Liver (tissue), 8 donors: ENCODE measurements at regions not wholly inside any gene's neighbourhood (a gene's known extent, or its start where the extent isn't known, plus 50 kb on each side); places are given as distances from the start of the nearest gene placed in this dataset.

Experiments used
- DNase-seq: peaks from one replicate; pipeline ENCODE4 v3.0.0-alpha.2; 2017; ENCODE audit warnings: low spot score
- H3K27ac ChIP-seq, 2 donors: one replicate each; pipeline ENCODE4 v1.7.0; 2013; ENCODE audit warnings: inconsistent platforms in 2 of 2, low read length in 2 of 2, control low read depth in 1 of 2, low read depth in 1 of 2, mild to moderate bottlenecking in 1 of 2
- H3K27me3 ChIP-seq, 4 donors: one replicate each; pipeline versions ENCODE4 v1.6.1 to v1.7.0; 2013; ENCODE audit warnings: low read length in 3 of 4, inconsistent platforms in 1 of 4, mild to moderate bottlenecking in 1 of 4, moderate library complexity in 1 of 4; ENCODE audit not compliant: control insufficient read depth in 4 of 4, insufficient read depth in 4 of 4
- H3K36me3 ChIP-seq, 4 donors: one replicate each; pipeline versions ENCODE4 v1.6.1 to v1.7.0; 2013; ENCODE audit warnings: low read length in 3 of 4, mild to moderate bottlenecking in 3 of 4, low read depth in 1 of 4, moderate library complexity in 1 of 4; ENCODE audit not compliant: control insufficient read depth in 4 of 4, insufficient read depth in 3 of 4
- H3K4me1 ChIP-seq, 4 donors: one replicate each; pipeline versions ENCODE4 v1.6.1 to v1.7.0; 2013; ENCODE audit warnings: low read length in 3 of 4, mild to moderate bottlenecking in 3 of 4, moderate library complexity in 1 of 4; ENCODE audit not compliant: control insufficient read depth in 4 of 4, insufficient read depth in 4 of 4
- H3K4me3 ChIP-seq, 3 donors: one replicate each; pipeline versions ENCODE4 v1.6.1 to v1.7.0; 2013; ENCODE audit warnings: low read length in 3 of 3, control low read depth in 1 of 3, low read depth in 1 of 3, mild to moderate bottlenecking in 1 of 3
- H3K9ac ChIP-seq, 2 donors: one replicate each; pipeline ENCODE4 v1.7.0; 2013; ENCODE audit warnings: low read length in 2 of 2, mild to moderate bottlenecking in 2 of 2, moderate library complexity in 2 of 2, control low read depth in 1 of 2, low read depth in 1 of 2
- H3K9me3 ChIP-seq, 4 donors: one replicate each; pipeline versions ENCODE4 v1.6.1 to v1.7.0; 2013; ENCODE audit warnings: low read length in 3 of 4; ENCODE audit not compliant: control insufficient read depth in 4 of 4
- ATF3 ChIP-seq: IDR thresholded peaks from 2 replicates; pipeline ENCODE4 v1.6.1; 2016; ENCODE audit warnings: antibody characterized with exemption
- CTCF ChIP-seq: fragments of 150-350 bp; IDR thresholded peaks from 2 replicates; pipeline ENCODE4 v1.5.1; 2017; ENCODE audit warnings: improper control_type of control experiment, low read depth, low read length; ENCODE audit not compliant: missing input control
- EGR1 ChIP-seq, 2 donors: IDR thresholded peaks; 2 replicates each; pipeline ENCODE4 v1.6.1; 2016 to 2018; ENCODE audit warnings: antibody characterized with exemption in 2 of 2, low read depth in 2 of 2
- FOXA1 ChIP-seq: IDR thresholded peaks from 2 replicates; pipeline ENCODE4 v1.6.1; 2016; ENCODE audit warnings: antibody characterized with exemption
- FOXA2 ChIP-seq: IDR thresholded peaks from 2 replicates; pipeline ENCODE4 v1.6.1; 2016; ENCODE audit warnings: antibody characterized with exemption
- GABPA ChIP-seq, 2 donors: IDR thresholded peaks in 1 of 2; conservative IDR thresholded peaks in 1 of 2; 2 replicates each; pipeline ENCODE4 v1.6.1; 2016; ENCODE audit warnings: antibody characterized with exemption in 2 of 2, mild to moderate bottlenecking in 1 of 2, moderate library complexity in 1 of 2
- HNF4A ChIP-seq, 2 donors: conservative IDR thresholded peaks; 2 replicates each; pipeline ENCODE4 v1.6.1; 2016; ENCODE audit warnings: antibody characterized with exemption in 2 of 2, mild to moderate bottlenecking in 2 of 2
- JUND ChIP-seq, 2 donors: IDR thresholded peaks; 2 replicates each; pipeline ENCODE4 v1.6.1; 2016; ENCODE audit warnings: antibody characterized with exemption in 2 of 2
- MAX ChIP-seq: IDR thresholded peaks from 2 replicates; pipeline ENCODE4 v1.6.1; 2016; ENCODE audit warnings: antibody characterized with exemption
- NR2F2 ChIP-seq: IDR thresholded peaks from 2 replicates; pipeline ENCODE4 v1.6.1; 2016; ENCODE audit warnings: antibody characterized with exemption
- RAD21 ChIP-seq, 2 donors: IDR thresholded peaks; 2 replicates each; pipeline ENCODE4 v1.6.1; 2016; ENCODE audit warnings: antibody characterized with exemption in 2 of 2, mild to moderate bottlenecking in 2 of 2
- REST ChIP-seq: IDR thresholded peaks from 2 replicates; pipeline ENCODE4 v1.6.1; 2016; ENCODE audit warnings: antibody characterized with exemption, mild to moderate bottlenecking
- RXRA ChIP-seq, 2 donors: IDR thresholded peaks; 2 replicates each; pipeline ENCODE4 v1.6.1; 2017 to 2018; ENCODE audit warnings: antibody characterized with exemption in 2 of 2, mild to moderate bottlenecking in 1 of 2
- SP1 ChIP-seq: IDR thresholded peaks from 2 replicates; pipeline ENCODE4 v1.6.1; 2018; ENCODE audit warnings: antibody characterized with exemption, mild to moderate bottlenecking
- YY1 ChIP-seq: IDR thresholded peaks from 2 replicates; pipeline ENCODE4 v1.6.1; 2016; ENCODE audit warnings: antibody characterized with exemption, mild to moderate bottlenecking
- ZBTB33 ChIP-seq: IDR thresholded peaks from 2 replicates; pipeline ENCODE4 v1.6.1; 2016; ENCODE audit warnings: antibody characterized with exemption
- WGBS: extraction: QIAGEN DNeasy Blood & Tissue Kit; methylation state at CpG from one replicate; pipeline ENCODE4 v1.1.7; 2013; 5-methylcytosine and 5-hydroxymethylcytosine counted together
- donor health status: healthy.
- donor health status: healthy.
- donor health status: healthy.
- donor health status: healthy.
- donor health status: healthy.

- Histone ChIP-seq H3K27me3 (no peaks in the 10 kb centered on the region), H3K36me3 (no peaks in the 10 kb centered on the region), H3K27ac (no peak overlapping the region), H3K4me3 (no peak overlapping the region), H3K9me3 (no peaks in the 10 kb centered on the region), H3K9ac (no peak overlapping the region), H3K4me1 (no peaks in the 10 kb centered on the region)
- DNase-seq: no peak
- 74% methylated on average over 6 of the region's 6 CpGs for WGBS
- TF ChIP-seq NR2F2: no peak
- TF ChIP-seq RAD21 (IDR thresholded peaks at IDR 0.05): no peak
- TF ChIP-seq FOXA2: no peak
- no peak for TF ChIP-seq EGR1 (IDR thresholded peaks at IDR 0.05; ENCODE audit: low read depth in 2 of 2)
- no peak for TF ChIP-seq MAX
- no peak for TF ChIP-seq FOXA1
- TF ChIP-seq HNF4A (conservative IDR thresholded peaks at IDR 0.05): no peak
- TF ChIP-seq YY1: no peak
- TF ChIP-seq ATF3: no peak
- TF ChIP-seq SP1: no peak
- TF ChIP-seq ZBTB33: no peak
- no peak for TF ChIP-seq RXRA (IDR thresholded peaks at IDR 0.05)
- no peak for TF ChIP-seq JUND (IDR thresholded peaks at IDR 0.05)
- no peak for TF ChIP-seq CTCF
- TF ChIP-seq GABPA (IDR thresholded peaks at IDR 0.05 in 1 of 2, conservative IDR thresholded peaks at IDR 0.05 in 1 of 2): no peak
Measured at GRCh38 chr13:60214213-60215055, 50.7 kb upstream of the DIAPH3 start.

- WGBS: 95% methylated on average over 1 of the region's 1 CpG
- no peaks in the 10 kb centered on the region for H3K9me3 ChIP-seq
- H3K4me3 ChIP-seq: no peak overlapping the region
- H3K4me1 ChIP-seq: no peaks in the 10 kb centered on the region
- H3K27me3 ChIP-seq: no peaks in the 10 kb centered on the region
- H3K36me3 ChIP-seq: no peaks in the 10 kb centered on the region
- no peak overlapping the region for H3K9ac ChIP-seq
- DNase-seq: no peak
- TF ChIP-seq NR2F2 (no peak), REST (no peak), SP1 (no peak), CTCF (no peak), EGR1 (IDR thresholded peaks at IDR 0.05; ENCODE audit: low read depth in 2 of 2) (no peak)
- H3K27ac ChIP-seq: no peak overlapping the region
Measured at GRCh38 chr13:60220072-60220471, 56.3 kb upstream of the DIAPH3 start.
